ENCODE measurements at regions not wholly inside any gene's neighbourhood (a gene's known extent, or its start where the extent isn't known, plus 50 kb on each side); places are given as distances from the start of the nearest gene placed in this dataset.
"Not testable (repeated sequence)": the region's sequence is repeated elsewhere in the genome, so short reads cannot be mapped to it uniquely, and the experiment has no call there.

GRCh38 chr20:30484009-30484748 lies 773.3 kb upstream of the DEFB115 start:
- intact Hi-C loops (cut with micrococcal nuclease): no loop called here

- intact Hi-C loops (cut with micrococcal nuclease): no loop called here
Measured at GRCh38 chr20:30484749-30485070, 772.8 kb upstream of the DEFB115 start.

DNA sequence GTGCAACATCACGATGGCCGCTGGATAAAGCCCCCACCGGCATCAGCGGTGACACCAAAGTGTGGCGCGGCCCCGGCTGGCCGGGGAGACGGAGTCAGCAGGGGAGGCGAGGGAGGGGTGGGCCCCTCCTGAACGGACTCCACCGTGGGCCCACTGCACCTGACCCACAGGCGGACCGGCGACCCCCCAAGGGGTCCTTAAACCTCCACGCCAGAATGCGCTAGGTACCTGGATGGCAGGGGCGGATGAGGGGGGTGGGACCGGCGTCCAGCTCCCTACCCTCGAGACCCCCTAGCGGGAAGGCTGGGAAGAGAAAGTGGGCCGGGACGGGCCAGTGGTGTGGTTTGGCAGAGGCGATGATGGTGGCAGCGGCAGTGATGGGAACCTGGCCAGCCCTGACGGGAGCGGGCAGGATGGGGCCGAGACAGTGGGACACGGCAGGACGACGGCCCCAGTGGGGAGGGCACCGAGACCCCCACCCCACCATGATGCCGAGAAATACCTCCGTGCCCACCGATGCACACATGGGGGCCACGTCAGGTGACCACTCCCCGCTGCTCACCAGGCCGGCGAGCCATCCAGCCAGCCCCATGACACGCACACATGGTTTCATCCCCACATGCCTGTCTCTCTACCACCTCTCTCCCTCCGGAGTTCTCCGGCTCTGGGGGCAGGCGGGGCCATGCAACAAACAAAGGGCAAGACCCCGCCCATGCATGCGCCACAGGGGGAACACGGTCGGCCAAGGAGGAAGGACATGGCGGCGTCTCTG lies 771.9 kb upstream of the DEFB115 start:
- intact Hi-C loops (cut with micrococcal nuclease): no loop called here

- intact Hi-C loops (cut with micrococcal nuclease): no loop called here
Measured at GRCh38 chr20:30486103-30486478, 771.4 kb upstream of the DEFB115 start.

- intact Hi-C loops (cut with micrococcal nuclease): not testable (repeated sequence)
Measured at GRCh38 chr20:30487461-30487860, 770.0 kb upstream of the DEFB115 start.

DNA sequence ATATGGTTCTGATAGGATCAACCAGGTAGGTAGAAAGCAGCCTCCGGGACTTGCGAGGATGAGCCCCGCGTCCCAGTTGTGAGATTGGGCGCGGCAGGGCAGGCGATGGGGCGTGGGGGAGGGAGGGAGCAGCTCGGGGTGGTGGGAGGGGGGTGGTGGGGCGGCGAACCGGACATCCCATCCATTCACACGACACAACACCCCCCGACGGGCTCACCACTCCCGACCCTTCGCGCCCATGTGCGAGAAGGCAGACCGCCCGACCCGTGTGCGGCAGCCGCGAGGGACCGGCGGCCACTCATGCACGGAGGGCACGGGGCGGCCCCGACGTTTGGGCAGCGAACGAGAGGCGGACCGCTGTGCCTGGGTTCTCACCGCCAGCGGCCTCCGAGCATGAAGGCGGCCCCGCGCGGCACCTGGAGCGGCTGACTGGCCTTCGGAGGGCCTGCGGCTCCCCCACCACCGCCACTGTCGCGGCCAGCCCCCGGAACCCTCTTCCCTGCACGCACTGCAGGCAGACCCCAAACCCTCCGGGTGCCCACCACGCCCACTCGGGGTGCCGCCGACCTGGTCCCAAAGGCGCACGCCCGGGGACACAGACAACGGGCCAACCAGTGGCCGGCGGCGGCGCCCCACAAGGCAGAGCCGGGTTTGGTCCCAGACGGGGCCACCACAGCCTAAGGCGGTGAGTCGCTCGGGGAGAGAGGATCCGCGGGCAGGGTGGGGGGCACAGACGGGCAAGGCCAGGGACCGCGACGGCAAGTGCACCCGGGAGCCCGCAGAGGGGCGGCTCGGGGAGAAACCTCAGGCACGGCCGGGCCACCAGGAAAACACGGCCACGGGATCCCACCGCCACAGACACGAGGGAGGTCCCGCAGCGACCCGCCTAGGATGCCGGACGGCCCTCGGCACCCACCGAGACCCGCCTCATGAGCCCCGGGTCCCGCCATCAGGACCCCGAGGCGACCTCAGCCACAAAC lies 769.2 kb upstream of the DEFB115 start:
- intact Hi-C loops (cut with micrococcal nuclease): no loop called here

- intact Hi-C loops (cut with micrococcal nuclease): no loop called here
Measured at GRCh38 chr20:30488941-30489613, 768.4 kb upstream of the DEFB115 start.

DNA sequence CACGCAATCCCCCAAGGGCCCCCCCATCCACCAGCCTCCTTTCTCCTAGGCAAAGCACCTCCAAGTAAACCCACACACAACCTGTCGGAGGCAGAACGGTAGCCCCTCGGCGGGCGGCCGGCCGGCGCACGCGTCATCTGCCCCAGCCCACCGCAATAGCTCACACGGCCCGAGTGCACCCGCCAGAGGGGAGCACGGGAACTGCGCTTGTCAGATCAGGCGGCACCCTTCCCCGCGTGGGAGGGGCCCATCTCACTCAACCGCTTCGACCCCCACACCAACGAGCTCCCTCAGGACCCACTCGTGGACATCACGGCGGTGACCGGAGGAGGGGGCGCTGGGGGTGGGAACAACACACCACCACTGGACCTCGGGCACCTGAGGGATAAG lies 767.9 kb upstream of the DEFB115 start:
- intact Hi-C loops (cut with micrococcal nuclease): no loop called here

DNA sequence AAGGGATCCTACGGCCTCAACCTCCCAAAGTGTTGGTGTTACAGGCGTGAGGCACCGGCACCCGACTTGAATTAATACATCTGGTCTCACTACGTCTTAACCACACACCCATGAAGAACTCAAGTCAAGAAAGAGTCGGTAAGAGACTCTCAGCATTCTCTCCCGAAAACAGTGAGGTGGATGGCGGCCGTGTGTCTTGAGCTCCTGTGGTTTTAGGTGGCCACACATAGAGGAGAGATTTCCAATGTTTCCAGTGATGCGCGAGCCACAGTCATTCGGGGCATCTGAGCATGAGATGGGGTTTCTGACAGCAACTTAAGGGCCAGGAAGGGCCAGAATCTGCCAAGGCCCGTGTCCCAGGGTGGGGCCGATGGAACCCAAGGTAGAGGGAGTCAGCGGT lies 766.4 kb upstream of the DEFB115 start:
- intact Hi-C loops (cut with micrococcal nuclease): no loop called here

GRCh38 chr20:30496656-30497055 lies 760.8 kb upstream of the DEFB115 start:
- intact Hi-C loops (cut with micrococcal nuclease): not testable (repeated sequence)

GRCh38 chr20:30497191-30497590 lies 760.3 kb upstream of the DEFB115 start:
- intact Hi-C loops (cut with micrococcal nuclease): not testable (repeated sequence)

GRCh38 chr20:30499123-30499522 lies 758.3 kb upstream of the DEFB115 start:
- intact Hi-C loops (cut with micrococcal nuclease): no loop called here

DNA sequence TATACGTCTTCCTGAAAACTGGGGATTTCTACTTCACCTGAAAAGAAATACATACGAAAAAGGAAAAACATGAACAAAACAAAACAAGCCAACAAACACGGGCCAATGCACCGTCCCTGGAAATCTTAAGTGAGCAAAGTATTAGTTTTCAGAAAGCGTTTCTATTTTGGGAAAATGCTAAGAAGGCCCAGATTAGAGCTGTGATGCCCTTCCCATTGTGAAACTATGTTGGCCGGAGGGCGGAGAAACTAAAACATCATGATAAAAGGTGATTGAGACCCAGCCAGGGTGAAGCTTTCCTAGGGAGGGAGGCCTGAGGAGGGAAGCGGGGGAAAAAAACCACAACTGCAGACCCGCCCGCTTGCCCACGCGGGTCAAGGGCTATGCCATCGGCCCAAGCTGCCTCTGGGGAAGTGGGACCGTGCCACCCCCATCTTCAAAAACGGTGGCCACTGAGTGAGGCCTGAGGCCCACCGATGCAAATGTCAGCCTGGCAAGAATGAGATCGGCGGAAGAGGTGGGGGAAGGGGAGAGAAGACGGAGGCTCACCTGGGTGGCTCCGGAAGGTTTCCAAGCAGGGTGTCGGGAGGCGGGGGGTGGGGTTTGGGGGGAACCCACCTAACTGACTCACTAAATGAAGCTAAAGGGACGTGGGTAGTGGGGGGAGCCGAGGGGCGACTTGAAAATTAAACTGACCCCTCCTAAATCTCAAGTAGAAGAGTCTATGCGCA lies 757.6 kb upstream of the DEFB115 start:
- intact Hi-C loops (cut with micrococcal nuclease): loop anchor here (5.0 kb wide), 1 partner anchor 1173 kb away; no protein-coding TSS in a partner anchor

GRCh38 chr20:30500447-30500820 lies 757.0 kb upstream of the DEFB115 start:
- intact Hi-C loops (cut with micrococcal nuclease): loop anchor here (5.0 kb wide), 1 partner anchor 1173 kb away; no protein-coding TSS in a partner anchor

- intact Hi-C loops (cut with micrococcal nuclease): loop anchor here (5.0 kb wide), 1 partner anchor 1174 kb away; no protein-coding TSS in a partner anchor
Measured at GRCh38 chr20:30500829-30501440, 756.5 kb upstream of the DEFB115 start.

DNA sequence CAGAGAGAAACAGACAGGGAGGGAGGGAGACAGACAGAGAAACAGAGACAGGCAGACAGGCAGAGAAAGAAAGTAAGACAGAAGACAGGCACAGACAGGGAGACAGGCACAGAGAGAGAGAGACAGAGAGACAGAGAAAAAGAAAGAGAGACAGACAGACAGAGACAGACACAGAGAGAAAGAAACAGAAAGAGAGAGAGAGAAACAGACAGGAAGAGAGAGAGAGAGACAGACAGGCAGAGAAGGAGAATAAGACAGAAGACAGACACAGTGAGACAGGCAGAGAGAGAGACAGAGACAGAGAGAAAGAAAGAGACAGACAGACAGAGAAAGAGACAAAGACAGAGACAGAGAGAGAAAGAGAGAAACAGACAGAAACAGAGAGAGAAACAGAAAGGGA lies 754.8 kb upstream of the DEFB115 start:
- intact Hi-C loops (cut with micrococcal nuclease): loop anchor here (5.0 kb wide), 1 partner anchor 1175 kb away; no protein-coding TSS in a partner anchor

DNA sequence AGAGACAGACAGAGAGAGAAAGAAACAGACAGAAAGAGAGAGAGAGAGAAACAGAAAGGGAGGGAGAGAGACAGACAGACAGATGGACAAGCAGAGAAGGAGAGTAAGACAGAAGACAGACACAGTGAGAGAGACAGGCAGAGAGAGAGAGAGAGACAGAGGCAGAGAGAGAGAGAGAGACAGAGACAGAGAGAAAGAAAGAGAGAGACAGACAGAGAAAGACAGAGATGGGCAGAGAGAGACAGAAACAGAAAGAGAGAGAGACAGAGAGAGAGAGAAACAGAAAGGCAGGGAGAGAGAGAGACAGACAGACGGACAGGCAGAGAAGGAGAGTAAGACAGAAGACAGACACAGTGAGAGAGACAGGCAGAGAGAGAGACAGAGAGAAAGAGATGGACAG lies 754.3 kb upstream of the DEFB115 start:
- intact Hi-C loops (cut with micrococcal nuclease): loop anchor here (5.0 kb wide), 1 partner anchor 1176 kb away; no protein-coding TSS in a partner anchor

DNA sequence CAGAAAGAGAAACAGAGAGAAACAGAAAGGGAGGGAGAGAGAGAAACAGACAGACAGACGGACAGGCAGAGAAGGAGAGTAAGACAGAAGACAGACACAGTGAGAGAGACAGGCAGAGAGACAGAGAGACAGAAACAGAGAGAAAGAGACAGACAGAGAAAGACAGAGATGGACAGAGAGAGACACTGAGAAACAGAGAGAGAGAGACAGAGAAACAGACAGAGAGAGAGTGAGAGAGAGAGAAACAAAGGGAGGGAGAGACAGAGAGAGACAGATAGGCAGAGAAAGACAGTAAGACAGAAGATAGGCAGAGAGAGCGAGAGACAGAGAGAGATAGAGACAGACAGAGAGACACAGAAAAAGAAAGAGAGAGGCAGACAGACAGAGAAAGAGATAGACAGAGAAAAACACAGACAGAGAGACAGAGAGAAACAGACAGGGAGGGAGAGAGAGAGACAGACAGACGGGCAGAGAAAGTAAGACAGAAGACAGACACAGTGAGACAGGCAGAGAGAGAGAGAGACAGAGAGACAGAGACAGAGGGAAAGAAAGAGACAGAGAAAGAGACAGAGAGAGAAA lies 753.4 kb upstream of the DEFB115 start:
- intact Hi-C loops (cut with micrococcal nuclease): loop anchor here (5.0 kb wide), 1 partner anchor 1177 kb away; no protein-coding TSS in a partner anchor

- intact Hi-C loops (cut with micrococcal nuclease): no loop called here
Measured at GRCh38 chr20:30505566-30505965, 751.9 kb upstream of the DEFB115 start.

Measured in T-helper 1 cell treated with Interleukin-12 subunit alpha and Interleukin-12 subunit beta and Interleukin-4 antibody, amounts not matched to agents 30 ng/mL and 1 ng/mL, for 36 hours (primary cell).